ENCODE measurements at regions not wholly inside any gene's neighbourhood (a gene's known extent, or its start where the extent isn't known, plus 50 kb on each side); places are given as distances from the start of the nearest gene placed in this dataset.

DNA sequence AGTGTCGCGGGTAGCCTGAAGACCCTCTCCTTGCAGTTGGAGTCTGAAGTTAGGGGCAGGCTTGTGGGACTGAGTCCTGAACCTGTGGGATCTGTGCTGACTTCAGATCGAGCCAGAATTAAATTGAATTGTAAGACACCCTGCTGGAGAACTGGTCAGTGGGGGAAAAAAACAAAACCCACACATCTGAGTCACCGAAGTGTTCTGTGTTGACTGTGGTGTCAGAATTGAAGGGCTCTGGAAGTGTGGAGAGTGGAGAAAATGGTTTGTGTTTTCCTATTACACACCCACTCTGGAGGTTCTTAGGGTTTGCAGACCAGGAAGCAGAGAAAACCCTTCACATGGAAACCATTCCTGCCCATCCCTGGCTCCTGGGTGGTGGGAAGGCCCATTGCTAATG lies 209.5 kb upstream of the GALNT2 start:
- no peaks in the 10 kb centered on the region for H3K36me3 Mint-ChIP-seq
- TF ChIP-seq, protein P1, sequence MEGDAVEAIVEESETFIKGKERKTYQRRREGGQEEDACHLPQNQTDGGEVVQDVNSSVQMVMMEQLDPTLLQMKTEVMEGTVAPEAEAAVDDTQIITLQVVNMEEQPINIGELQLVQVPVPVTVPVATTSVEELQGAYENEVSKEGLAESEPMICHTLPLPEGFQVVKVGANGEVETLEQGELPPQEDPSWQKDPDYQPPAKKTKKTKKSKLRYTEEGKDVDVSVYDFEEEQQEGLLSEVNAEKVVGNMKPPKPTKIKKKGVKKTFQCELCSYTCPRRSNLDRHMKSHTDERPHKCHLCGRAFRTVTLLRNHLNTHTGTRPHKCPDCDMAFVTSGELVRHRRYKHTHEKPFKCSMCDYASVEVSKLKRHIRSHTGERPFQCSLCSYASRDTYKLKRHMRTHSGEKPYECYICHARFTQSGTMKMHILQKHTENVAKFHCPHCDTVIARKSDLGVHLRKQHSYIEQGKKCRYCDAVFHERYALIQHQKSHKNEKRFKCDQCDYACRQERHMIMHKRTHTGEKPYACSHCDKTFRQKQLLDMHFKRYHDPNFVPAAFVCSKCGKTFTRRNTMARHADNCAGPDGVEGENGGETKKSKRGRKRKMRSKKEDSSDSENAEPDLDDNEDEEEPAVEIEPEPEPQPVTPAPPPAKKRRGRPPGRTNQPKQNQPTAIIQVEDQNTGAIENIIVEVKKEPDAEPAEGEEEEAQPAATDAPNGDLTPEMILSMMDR (conservative IDR thresholded peaks at IDR 0.05) = no peak
- H3K9me3 Mint-ChIP-seq = no peaks in the 10 kb centered on the region
- peaks cover 18% of the 10 kb centered on the region for H3K4me1 Mint-ChIP-seq (ENCODE audit: unreplicated experiment)
- H3K27me3 Mint-ChIP-seq = peaks cover 29% of the 10 kb centered on the region
- H3K27ac Mint-ChIP-seq = no peak overlapping the region
- H3K4me3 Mint-ChIP-seq = no peak overlapping the region
- no peak for DNase-seq (ENCODE audit: extremely low spot score, unreplicated experiment)

GRCh38 chr1:229859026-229859425 lies 208.0 kb upstream of the GALNT2 start:
- Mint-ChIP-seq H3K4me3 (no peak overlapping the region), H3K9me3 (no peaks in the 10 kb centered on the region), H3K36me3 (no peaks in the 10 kb centered on the region), H3K27ac (no peak overlapping the region), H3K4me1 (ENCODE audit: unreplicated experiment) (peaks cover 18% of the 10 kb centered on the region), H3K27me3 (peaks cover 23% of the 10 kb centered on the region)
- no peak for DNase-seq (ENCODE audit: extremely low spot score, unreplicated experiment)
- TF ChIP-seq, protein P1 (conservative IDR thresholded peaks at IDR 0.05) = no peak

DNA sequence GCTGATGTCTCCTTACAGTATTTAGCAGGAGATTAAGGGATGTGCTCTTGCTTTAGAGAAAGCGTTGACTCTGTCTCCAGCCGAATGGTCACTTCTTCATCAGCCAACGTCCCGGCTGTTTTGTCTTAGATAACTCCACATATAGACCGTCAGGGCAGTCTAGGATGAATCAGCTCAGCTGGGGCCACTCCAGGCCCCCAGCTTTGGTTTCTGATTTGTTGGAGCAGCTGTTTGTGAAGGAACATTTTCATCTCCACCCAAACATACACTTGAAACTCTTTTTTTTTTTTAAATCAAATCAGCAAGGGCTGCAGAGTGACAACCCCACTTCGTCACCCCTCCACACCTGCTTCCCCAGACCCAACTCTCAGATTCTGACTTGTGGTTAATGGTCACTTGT lies 206.1 kb upstream of the GALNT2 start:
- H3K27ac Mint-ChIP-seq = no peak overlapping the region
- no peak for DNase-seq (ENCODE audit: extremely low spot score, unreplicated experiment)
- no peaks in the 10 kb centered on the region for H3K9me3 Mint-ChIP-seq
- TF ChIP-seq, protein P1 (conservative IDR thresholded peaks at IDR 0.05) = no peak
- peaks cover 18% of the 10 kb centered on the region for H3K4me1 Mint-ChIP-seq (ENCODE audit: unreplicated experiment)
- H3K27me3 Mint-ChIP-seq = peaks cover 11% of the 10 kb centered on the region
- H3K4me3 Mint-ChIP-seq = no peak overlapping the region
- no peaks in the 10 kb centered on the region for H3K36me3 Mint-ChIP-seq

GRCh38 chr1:229862017-229862774 lies 204.8 kb upstream of the GALNT2 start:
- Mint-ChIP-seq H3K27me3 (peaks cover 14% of the 10 kb centered on the region), H3K4me1 (ENCODE audit: unreplicated experiment) (peaks cover 18% of the 10 kb centered on the region), H3K36me3 (no peaks in the 10 kb centered on the region), H3K4me3 (peak overlapping the region; percentile 41), H3K9me3 (no peaks in the 10 kb centered on the region), H3K27ac (peak overlapping the region; percentile 1)
- DNase-seq (ENCODE audit: extremely low spot score, unreplicated experiment) = no peak
- TF ChIP-seq, protein P1 (conservative IDR thresholded peaks at IDR 0.05) = no peak

DNA sequence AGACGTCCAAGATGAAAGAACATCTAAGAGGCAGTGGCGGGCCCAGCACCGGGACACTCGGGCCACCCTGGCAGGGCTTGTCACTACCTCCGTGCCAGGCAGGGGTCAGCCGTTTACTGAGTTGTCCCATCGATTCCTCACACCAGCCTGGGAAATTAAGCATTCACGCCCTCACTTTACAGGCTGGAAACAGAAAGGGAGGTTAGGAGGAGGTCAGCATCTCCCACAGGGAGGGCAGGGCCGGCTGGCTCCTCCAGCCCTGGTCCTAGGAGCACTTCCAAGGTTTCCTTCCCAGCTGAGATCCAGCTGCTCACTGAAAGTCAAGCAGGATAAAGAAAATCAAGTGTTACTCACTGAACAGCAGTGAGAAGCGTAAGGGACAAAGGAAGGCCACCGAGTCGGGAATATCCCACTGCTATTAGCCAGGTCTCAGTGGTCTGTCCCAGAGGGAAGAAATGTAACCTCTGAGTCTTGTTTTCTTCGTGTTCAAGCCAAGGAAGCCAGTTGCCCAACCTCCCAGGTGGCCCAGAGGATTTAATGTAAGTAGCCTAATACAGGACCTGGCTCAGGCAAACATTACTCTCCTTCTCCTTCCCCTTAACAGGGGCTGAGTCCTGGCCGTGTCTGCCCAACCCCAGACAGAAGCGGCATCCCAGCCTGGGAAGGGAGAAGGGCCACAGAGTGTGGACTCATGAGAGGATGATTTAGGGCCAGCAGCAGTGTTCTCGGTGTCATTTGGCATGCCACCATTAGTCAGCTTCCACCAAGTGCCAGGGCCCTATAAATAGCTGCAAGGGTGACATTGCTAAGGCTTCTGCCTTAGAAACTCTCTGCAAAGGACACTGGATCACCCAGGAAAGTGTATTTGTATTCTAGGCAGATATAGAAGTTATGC lies 203.1 kb upstream of the GALNT2 start:
- Mint-ChIP-seq H3K9me3 (no peaks in the 10 kb centered on the region), H3K4me1 (ENCODE audit: unreplicated experiment) (peaks cover 22% of the 10 kb centered on the region), H3K27ac (no peak overlapping the region)

More for the DNA sequence above, 203.1 kb upstream of the GALNT2 start:
- DNase-seq (ENCODE audit: extremely low spot score, unreplicated experiment) = no peak
- Mint-ChIP-seq H3K36me3 (no peaks in the 10 kb centered on the region), H3K4me3 (no peak overlapping the region), H3K27me3 (peaks cover 14% of the 10 kb centered on the region)
- TF ChIP-seq, protein P1 (conservative IDR thresholded peaks at IDR 0.05) = no peak

Measured in type B pancreatic cell (in vitro differentiated cells).